ENCODE measurements at regions not wholly inside any gene's neighbourhood (a gene's known extent, or its start where the extent isn't known, plus 50 kb on each side); places are given as distances from the start of the nearest gene placed in this dataset.

DNA sequence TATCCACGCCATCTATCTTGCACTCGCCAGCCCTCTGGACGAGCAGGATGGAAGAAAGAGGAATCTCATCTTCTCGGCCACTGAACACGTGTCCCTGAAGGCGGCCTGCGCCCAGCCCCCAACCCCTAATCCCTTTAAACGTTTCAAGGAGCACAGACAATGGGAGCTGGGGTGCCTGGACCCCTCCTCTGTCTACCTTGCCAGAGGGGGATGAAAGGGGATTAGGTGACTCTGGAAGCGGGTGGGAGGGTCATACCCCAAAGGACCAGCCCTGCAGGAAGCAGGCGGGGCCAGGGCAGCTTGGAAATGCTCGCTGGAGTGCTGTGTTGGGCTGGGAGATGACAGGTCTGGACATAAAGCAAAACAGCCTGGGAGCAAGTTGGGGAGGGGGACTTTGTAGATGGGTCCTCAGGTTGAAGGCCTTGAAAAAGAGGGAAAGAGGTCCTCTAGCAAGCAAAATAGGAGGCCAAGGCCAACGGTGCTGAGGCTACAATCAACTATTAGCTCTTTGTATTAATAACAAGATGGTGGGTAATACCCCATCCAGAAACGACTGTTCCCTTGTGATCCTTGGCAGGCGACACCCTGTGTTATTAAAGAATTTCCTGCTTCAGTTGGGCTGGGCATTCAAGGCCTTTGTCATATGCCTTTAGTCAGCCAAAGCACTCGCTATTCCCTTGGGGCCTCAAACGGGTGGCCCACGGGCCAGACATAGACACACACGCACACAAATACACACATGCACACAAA is 126.5 kb upstream of the UNC5B start:
- Histone ChIP-seq H4K5ac (ENCODE audit: low read depth, low read length) (no peak overlapping the region), H3K9me1 (ENCODE audit: insufficient read depth, low read length) (no peaks in the 10 kb centered on the region), H2AFZ (replicated peaks; ENCODE audit: low read length, poor library complexity) (no peak overlapping the region), H2BK15ac (ENCODE audit: low read depth, low read length) (no peak overlapping the region), H4K91ac (ENCODE audit: insufficient read depth, low read depth, low read length) (no peak overlapping the region), H3K56ac (ENCODE audit: extremely low read depth, insufficient read depth, low read length) (no peak overlapping the region), H3K14ac (replicated peaks; ENCODE audit: low read depth, low read length) (no peak overlapping the region), H2AK9ac (replicated peaks; ENCODE audit: low read depth, low read length, poor library complexity) (no peak overlapping the region), H3K27ac (ENCODE audit: insufficient read depth, low read length) (no peak overlapping the region), H4K8ac (ENCODE audit: low read depth in 2 of 2, low read length in 2 of 2) (no peak overlapping the region), H3K9ac (ENCODE audit: low read depth, low read length) (no peak overlapping the region), H3K4me1 (ENCODE audit: control insufficient read depth, insufficient read depth, low read length) (no peaks in the 10 kb centered on the region), H3K4me3 (ENCODE audit: insufficient read depth, low read depth, low read length) (no peak overlapping the region), H3K23ac (ENCODE audit: low read depth, low read length) (no peak overlapping the region), H3K9me3 (ENCODE audit: control insufficient read depth, insufficient read depth, low read length) (no peaks in the 10 kb centered on the region), H2AK5ac (ENCODE audit: low read depth, low read length) (no peak overlapping the region), H3K79me1 (ENCODE audit: low read depth in 1 of 2, low read length in 2 of 2) (no peaks in the 10 kb centered on the region), H3K4me2 (ENCODE audit: low read depth, low read length) (no peak overlapping the region), H3K4ac (ENCODE audit: low read depth, low read length) (no peak overlapping the region), H2BK20ac (ENCODE audit: low read depth, low read length) (no peak overlapping the region), H2BK5ac (ENCODE audit: low read depth, low read length, poor library complexity, severe bottlenecking) (no peak overlapping the region), H4K20me1 (ENCODE audit: insufficient read depth, low read length) (no peaks in the 10 kb centered on the region), H3K18ac (ENCODE audit: low read depth, low read length) (no peak overlapping the region), H2BK120ac (ENCODE audit: low read depth, low read length) (no peak overlapping the region), H3K27me3 (ENCODE audit: control insufficient read depth, insufficient read depth, low read length) (peaks cover 12% of the 10 kb centered on the region; the same call in 1 of the 2 replicates), H3K36me3 (ENCODE audit: control insufficient read depth, insufficient read depth, low read length) (no peaks in the 10 kb centered on the region)
- TF ChIP-seq RCOR1 (IDR thresholded peaks at IDR 0.05; ENCODE audit: insufficient replicate concordance, low read length): no peak
- TF ChIP-seq CEBPB (IDR thresholded peaks at IDR 0.05; ENCODE audit: low read depth, low read length): no peak
- no peak for TF ChIP-seq CHD1 (IDR thresholded peaks at IDR 0.05; ENCODE audit: low read depth, low read length)
- no peak for TF ChIP-seq RFX5 (IDR thresholded peaks at IDR 0.05; ENCODE audit: low read depth, low read length)
- TF ChIP-seq, protein P1, sequence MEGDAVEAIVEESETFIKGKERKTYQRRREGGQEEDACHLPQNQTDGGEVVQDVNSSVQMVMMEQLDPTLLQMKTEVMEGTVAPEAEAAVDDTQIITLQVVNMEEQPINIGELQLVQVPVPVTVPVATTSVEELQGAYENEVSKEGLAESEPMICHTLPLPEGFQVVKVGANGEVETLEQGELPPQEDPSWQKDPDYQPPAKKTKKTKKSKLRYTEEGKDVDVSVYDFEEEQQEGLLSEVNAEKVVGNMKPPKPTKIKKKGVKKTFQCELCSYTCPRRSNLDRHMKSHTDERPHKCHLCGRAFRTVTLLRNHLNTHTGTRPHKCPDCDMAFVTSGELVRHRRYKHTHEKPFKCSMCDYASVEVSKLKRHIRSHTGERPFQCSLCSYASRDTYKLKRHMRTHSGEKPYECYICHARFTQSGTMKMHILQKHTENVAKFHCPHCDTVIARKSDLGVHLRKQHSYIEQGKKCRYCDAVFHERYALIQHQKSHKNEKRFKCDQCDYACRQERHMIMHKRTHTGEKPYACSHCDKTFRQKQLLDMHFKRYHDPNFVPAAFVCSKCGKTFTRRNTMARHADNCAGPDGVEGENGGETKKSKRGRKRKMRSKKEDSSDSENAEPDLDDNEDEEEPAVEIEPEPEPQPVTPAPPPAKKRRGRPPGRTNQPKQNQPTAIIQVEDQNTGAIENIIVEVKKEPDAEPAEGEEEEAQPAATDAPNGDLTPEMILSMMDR (conservative IDR thresholded peaks at IDR 0.05; ENCODE audit: low read depth, low read length): no peak
- TF ChIP-seq MXI1 (IDR thresholded peaks at IDR 0.05; ENCODE audit: borderline replicate concordance, low read depth, low read length): no peak
- TF ChIP-seq, protein P2, sequence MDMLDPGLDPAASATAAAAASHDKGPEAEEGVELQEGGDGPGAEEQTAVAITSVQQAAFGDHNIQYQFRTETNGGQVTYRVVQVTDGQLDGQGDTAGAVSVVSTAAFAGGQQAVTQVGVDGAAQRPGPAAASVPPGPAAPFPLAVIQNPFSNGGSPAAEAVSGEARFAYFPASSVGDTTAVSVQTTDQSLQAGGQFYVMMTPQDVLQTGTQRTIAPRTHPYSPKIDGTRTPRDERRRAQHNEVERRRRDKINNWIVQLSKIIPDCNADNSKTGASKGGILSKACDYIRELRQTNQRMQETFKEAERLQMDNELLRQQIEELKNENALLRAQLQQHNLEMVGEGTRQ (IDR thresholded peaks at IDR 0.05; ENCODE audit: low read depth, low read length): no peak
- TF ChIP-seq POLR2A (IDR thresholded peaks at IDR 0.05; ENCODE audit: low read depth, low read length): no peak
- no peak for TF ChIP-seq NFE2L2 (IDR thresholded peaks at IDR 0.05; ENCODE audit: low read depth, low read length)
- TF ChIP-seq RAD21 (IDR thresholded peaks at IDR 0.05; ENCODE audit: low read length): no peak
- TF ChIP-seq MAZ (IDR thresholded peaks at IDR 0.05; ENCODE audit: borderline replicate concordance, low read depth, low read length): no peak
- TF ChIP-seq SMC3 (IDR thresholded peaks at IDR 0.05; ENCODE audit: low read depth, low read length): no peak
- TF ChIP-seq BHLHE40 (IDR thresholded peaks at IDR 0.05; ENCODE audit: low read depth, low read length): no peak
- TF ChIP-seq FOS (IDR thresholded peaks at IDR 0.05; ENCODE audit: low read depth, low read length): no peak
- TF ChIP-seq MAFK (IDR thresholded peaks at IDR 0.05; ENCODE audit: low read depth, low read length): no peak
- ATAC-seq (ENCODE audit: low read depth) (no peak), DNase-seq (no peak)
- intact Hi-C loops (cut with micrococcal nuclease) (no loop called here), in situ Hi-C loops (cut with MboI; ENCODE audit: low sequenced_read_pairs) (no loop called here), dilution Hi-C loops (cut with HindIII; ENCODE audit: low sequenced_read_pairs, unreplicated experiment) (no loop called here)
- BruUV-seq (replicated peaks): no TSS peak
- CTCF ChIA-PET: no interaction called here
- POLR2A ChIA-PET (ENCODE audit: unreplicated experiment): no interaction called here
- WGBS, 2 experiments (ENCODE audit: extremely low coverage in 2 of 2, insufficient read length in 1 of 2): 75% methylated on average over 5 of the region's 18 CpGs; no CpG with 5 or more reads in 1 of the 2 experiments

Measured in IMR-90 (cell line).